Neural progenitor cell (in vitro differentiated cells): ENCODE measurements at regions not wholly inside any gene's neighbourhood (a gene's known extent, or its start where the extent isn't known, plus 50 kb on each side); places are given as distances from the start of the nearest gene placed in this dataset.

Experiments used
- DNase-seq: peaks from one replicate; pipeline ENCODE4 v3.0.0-alpha.2; 2016; ENCODE audit warnings: low spot score
- H2AFZ ChIP-seq: fragments of 200-600 bp; sonication (generic); replicated peaks from 2 replicates; pipeline ENCODE4 v1.6.1; 2016; ENCODE audit warnings: antibody characterized with exemption
- H3F3A ChIP-seq: fragments of 200-600 bp; sonication (generic); 2 replicates; pipeline ENCODE4 v1.6.1; 2016; ENCODE audit warnings: antibody characterized with exemption, low read depth
- H3K27ac ChIP-seq: fragments of 200-600 bp; sonication (generic); 2 replicates; pipeline ENCODE4 v1.5.1; 2016; ENCODE audit warnings: mild to moderate bottlenecking
- H3K27me3 ChIP-seq: fragments of 200-600 bp; sonication (generic); 2 replicates; pipeline ENCODE4 v1.6.1; 2016; ENCODE audit warnings: mild to moderate bottlenecking, moderate library complexity
- H3K36me3 ChIP-seq: fragments of 200-600 bp; sonication (generic); 2 replicates; pipeline ENCODE4 v1.5.1; 2016
- H3K4me1 ChIP-seq: fragments of 200-600 bp; sonication (generic); 2 replicates; pipeline ENCODE4 v1.6.1; 2016; ENCODE audit warnings: mixed run types
- H3K4me2 ChIP-seq: fragments of 200-600 bp; sonication (generic); 2 replicates; pipeline ENCODE4 v1.6.1; 2016
- H3K4me3 ChIP-seq: fragments of 200-600 bp; sonication (generic); 2 replicates; pipeline ENCODE4 v1.5.1; 2016
- H3K79me2 ChIP-seq: fragments of 200-600 bp; sonication (generic); 2 replicates; pipeline ENCODE4 v1.6.1; 2016; ENCODE audit warnings: low read depth
- H3K9ac ChIP-seq: fragments of 200-600 bp; sonication (generic); 2 replicates; pipeline ENCODE4 v1.6.1; 2016
- H3K9me3 ChIP-seq: fragments of 200-600 bp; sonication (generic); 2 replicates; pipeline ENCODE4 v1.5.1; 2016; ENCODE audit warnings: low read depth
- H4K20me1 ChIP-seq: fragments of 200-600 bp; sonication (generic); 2 replicates; pipeline ENCODE4 v1.6.1; 2016; ENCODE audit warnings: low read depth
- H3K27ac Mint-ChIP-seq: 3 replicates; pipeline ENCODE4 v1.8.0; 2021; ENCODE audit warnings: mixed read lengths
- H3K27me3 Mint-ChIP-seq: 2 replicates; pipeline ENCODE4 v1.8.0; 2022; ENCODE audit warnings: low read depth, mild to moderate bottlenecking, inconsistent platforms, moderate library complexity, mixed read lengths; ENCODE audit not compliant: insufficient read depth
- H3K36me3 Mint-ChIP-seq: 3 replicates; pipeline ENCODE4 v1.8.0; 2021; ENCODE audit warnings: mixed read lengths
- H3K4me1 Mint-ChIP-seq: 3 replicates; pipeline ENCODE4 v1.8.0; 2021; ENCODE audit warnings: mixed read lengths
- H3K4me3 Mint-ChIP-seq: 3 replicates; pipeline ENCODE4 v1.8.0; 2021; ENCODE audit warnings: mild to moderate bottlenecking, moderate library complexity, mixed read lengths
- H3K9me3 Mint-ChIP-seq: 3 replicates; pipeline ENCODE4 v1.8.0; 2020; ENCODE audit warnings: mixed read lengths
- EZH2 ChIP-seq: fragments of 200-600 bp; sonication (generic); IDR thresholded peaks from 2 replicates; pipeline ENCODE4 v1.6.1; 2017; ENCODE audit warnings: antibody characterized with exemption, mild to moderate bottlenecking, moderate library complexity
- EZH2phosphoT487 ChIP-seq: fragments of 200-600 bp; sonication (generic); IDR thresholded peaks from 2 replicates; pipeline ENCODE4 v1.6.1; 2017; ENCODE audit warnings: antibody characterized with exemption
- TF ChIP-seq, protein P1 (sequence below): fragments of 200-600 bp; sonication (generic); IDR thresholded peaks from 2 replicates; pipeline ENCODE4 v1.5.1; 2017; ENCODE audit warnings: antibody characterized with exemption, mild to moderate bottlenecking

DNA sequence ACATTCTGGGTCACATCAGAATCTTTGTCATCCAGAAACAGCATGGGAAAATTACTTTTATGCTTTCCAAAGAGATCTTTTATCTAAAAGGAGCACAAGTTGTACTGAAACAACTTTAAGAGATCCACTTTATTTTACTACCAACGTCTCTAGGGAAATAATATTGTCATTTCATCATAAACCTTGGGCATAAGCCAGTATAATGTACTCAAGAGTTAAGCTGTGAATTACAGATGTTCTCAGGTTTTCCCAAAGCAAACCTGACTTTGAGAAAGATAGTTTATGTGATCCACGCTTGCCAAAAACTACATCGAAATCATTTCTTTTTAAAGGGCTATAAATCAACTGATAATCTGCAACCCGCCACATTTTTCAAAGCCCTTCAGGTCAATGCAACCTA, 124.1 kb upstream of the CRBN start:
- Histone ChIP-seq H4K20me1 (no peaks in the 10 kb centered on the region), H3K36me3 (no peaks in the 10 kb centered on the region), H3F3A (no peaks in the 10 kb centered on the region), H3K4me2 (no peak overlapping the region), H3K27me3 (no peaks in the 10 kb centered on the region), H2AFZ (no peak overlapping the region), H3K4me3 (no peak overlapping the region), H3K27ac (no peak overlapping the region), H3K9ac (no peak overlapping the region), H3K4me1 (no peaks in the 10 kb centered on the region), H3K9me3 (no peaks in the 10 kb centered on the region), H3K79me2 (no peaks in the 10 kb centered on the region)
- Mint-ChIP-seq H3K27ac (no peak overlapping the region), H3K27me3 (no peaks in the 10 kb centered on the region), H3K4me3 (no peak overlapping the region), H3K9me3 (no peaks in the 10 kb centered on the region), H3K4me1 (peaks cover 7% of the 10 kb centered on the region), H3K36me3 (no peaks in the 10 kb centered on the region)
- no peak for DNase-seq
- no peak for TF ChIP-seq EZH2phosphoT487
- no peak for TF ChIP-seq EZH2
- TF ChIP-seq, protein P1, sequence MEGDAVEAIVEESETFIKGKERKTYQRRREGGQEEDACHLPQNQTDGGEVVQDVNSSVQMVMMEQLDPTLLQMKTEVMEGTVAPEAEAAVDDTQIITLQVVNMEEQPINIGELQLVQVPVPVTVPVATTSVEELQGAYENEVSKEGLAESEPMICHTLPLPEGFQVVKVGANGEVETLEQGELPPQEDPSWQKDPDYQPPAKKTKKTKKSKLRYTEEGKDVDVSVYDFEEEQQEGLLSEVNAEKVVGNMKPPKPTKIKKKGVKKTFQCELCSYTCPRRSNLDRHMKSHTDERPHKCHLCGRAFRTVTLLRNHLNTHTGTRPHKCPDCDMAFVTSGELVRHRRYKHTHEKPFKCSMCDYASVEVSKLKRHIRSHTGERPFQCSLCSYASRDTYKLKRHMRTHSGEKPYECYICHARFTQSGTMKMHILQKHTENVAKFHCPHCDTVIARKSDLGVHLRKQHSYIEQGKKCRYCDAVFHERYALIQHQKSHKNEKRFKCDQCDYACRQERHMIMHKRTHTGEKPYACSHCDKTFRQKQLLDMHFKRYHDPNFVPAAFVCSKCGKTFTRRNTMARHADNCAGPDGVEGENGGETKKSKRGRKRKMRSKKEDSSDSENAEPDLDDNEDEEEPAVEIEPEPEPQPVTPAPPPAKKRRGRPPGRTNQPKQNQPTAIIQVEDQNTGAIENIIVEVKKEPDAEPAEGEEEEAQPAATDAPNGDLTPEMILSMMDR: no peak

DNA sequence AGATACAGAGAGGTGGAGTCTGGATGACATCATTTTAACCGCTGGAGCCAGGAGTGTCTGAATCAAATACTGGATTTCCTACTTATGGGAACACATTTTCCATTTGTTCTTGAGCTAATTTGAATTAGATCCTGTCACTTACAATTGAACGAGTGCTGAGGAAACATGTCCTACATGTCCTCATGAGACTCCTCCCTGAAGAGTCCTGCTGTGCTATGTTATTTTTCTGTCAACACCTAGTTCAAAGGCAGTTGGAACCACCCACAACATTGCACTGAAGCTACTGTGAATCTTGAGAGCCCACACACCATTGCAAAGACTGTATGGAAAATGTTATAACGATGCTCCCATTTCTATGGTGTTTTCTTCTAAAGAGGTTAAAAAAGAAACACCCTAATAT, 123.5 kb upstream of the CRBN start:
- no peaks in the 10 kb centered on the region for H3K36me3 ChIP-seq
- TF ChIP-seq, protein P1: no peak
- TF ChIP-seq EZH2phosphoT487 (no peak), EZH2 (no peak)
- no peaks in the 10 kb centered on the region for H3K4me1 ChIP-seq
- no peak overlapping the region for H3K9ac ChIP-seq
- H3K79me2 ChIP-seq: no peaks in the 10 kb centered on the region
- Mint-ChIP-seq H3K4me3 (no peak overlapping the region), H3K36me3 (no peaks in the 10 kb centered on the region), H3K4me1 (peaks cover 7% of the 10 kb centered on the region), H3K9me3 (no peaks in the 10 kb centered on the region), H3K27ac (no peak overlapping the region), H3K27me3 (no peaks in the 10 kb centered on the region)
- no peak overlapping the region for H3K27ac ChIP-seq
- H2AFZ ChIP-seq: no peak overlapping the region
- no peak for DNase-seq
- H3F3A ChIP-seq: no peaks in the 10 kb centered on the region
- no peaks in the 10 kb centered on the region for H3K9me3 ChIP-seq
- no peaks in the 10 kb centered on the region for H4K20me1 ChIP-seq
- H3K4me3 ChIP-seq: no peak overlapping the region
- H3K4me2 ChIP-seq: no peak overlapping the region
- no peaks in the 10 kb centered on the region for H3K27me3 ChIP-seq

DNA sequence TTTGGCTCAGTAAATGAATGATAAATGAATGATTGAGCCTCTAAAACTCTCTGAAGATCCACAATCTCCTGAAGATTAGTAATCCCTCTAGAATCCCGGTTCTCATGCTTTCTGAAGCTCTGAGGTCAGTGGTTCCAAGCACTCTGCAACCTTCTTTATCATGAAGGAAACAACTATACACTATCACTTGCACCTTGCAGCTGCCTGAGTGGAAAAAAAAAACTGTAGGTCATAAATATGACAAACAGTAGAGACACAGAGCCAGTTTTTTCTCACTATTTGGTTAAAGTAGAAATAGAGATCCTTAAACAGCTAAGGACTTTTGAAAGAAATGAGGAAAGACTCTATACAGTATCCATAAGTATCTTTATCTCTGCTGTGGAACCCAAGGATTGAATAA, 122.0 kb upstream of the CRBN start:
- H3K27ac Mint-ChIP-seq: no peak overlapping the region
- TF ChIP-seq EZH2phosphoT487 (no peak), EZH2 (no peak)
- TF ChIP-seq, protein P1: no peak
- Histone ChIP-seq H3K27ac (no peak overlapping the region), H3K4me1 (no peaks in the 10 kb centered on the region), H3F3A (no peaks in the 10 kb centered on the region), H4K20me1 (no peaks in the 10 kb centered on the region), H3K4me2 (no peak overlapping the region), H3K9me3 (no peaks in the 10 kb centered on the region), H3K27me3 (no peaks in the 10 kb centered on the region), H3K9ac (no peak overlapping the region), H3K4me3 (no peak overlapping the region), H2AFZ (no peak overlapping the region), H3K36me3 (no peaks in the 10 kb centered on the region), H3K79me2 (no peaks in the 10 kb centered on the region)
- no peaks in the 10 kb centered on the region for H3K27me3 Mint-ChIP-seq
- peaks cover 16% of the 10 kb centered on the region for H3K4me1 Mint-ChIP-seq
- H3K36me3 Mint-ChIP-seq: no peaks in the 10 kb centered on the region
- DNase-seq: no peak
- no peak overlapping the region for H3K4me3 Mint-ChIP-seq
- no peaks in the 10 kb centered on the region for H3K9me3 Mint-ChIP-seq

DNA sequence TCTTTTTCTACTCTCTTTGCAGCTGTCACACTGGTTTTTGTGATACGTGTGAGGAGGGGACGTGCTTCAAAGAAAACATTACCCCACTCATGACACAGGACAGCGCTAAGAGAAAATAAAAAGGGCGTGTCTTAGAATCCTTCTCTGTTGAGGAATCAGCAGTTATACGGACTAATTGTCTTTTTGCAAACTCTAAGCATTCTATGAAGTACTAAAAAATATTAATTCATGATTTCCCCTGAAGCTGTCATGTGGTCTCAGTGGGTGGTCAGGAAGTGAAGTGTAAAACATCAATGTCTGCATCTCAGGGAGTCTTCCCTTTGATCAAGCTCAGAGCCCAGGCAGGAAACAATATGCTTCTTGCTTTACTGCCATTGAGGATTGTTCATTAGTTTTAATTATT, 117.5 kb upstream of the CRBN start:
- Histone ChIP-seq H3K27ac (no peak overlapping the region), H4K20me1 (no peaks in the 10 kb centered on the region), H2AFZ (no peak overlapping the region), H3K4me2 (no peak overlapping the region), H3K4me3 (no peak overlapping the region), H3K9ac (no peak overlapping the region), H3K36me3 (no peaks in the 10 kb centered on the region), H3K9me3 (no peaks in the 10 kb centered on the region), H3F3A (no peaks in the 10 kb centered on the region), H3K4me1 (no peaks in the 10 kb centered on the region), H3K79me2 (no peaks in the 10 kb centered on the region), H3K27me3 (no peaks in the 10 kb centered on the region)
- peaks cover 1% of the 10 kb centered on the region for H3K36me3 Mint-ChIP-seq
- DNase-seq: no peak
- peaks cover 16% of the 10 kb centered on the region for H3K4me1 Mint-ChIP-seq
- H3K4me3 Mint-ChIP-seq: no peak overlapping the region
- peaks cover 13% of the 10 kb centered on the region for H3K9me3 Mint-ChIP-seq
- TF ChIP-seq EZH2phosphoT487 (no peak), EZH2 (no peak)
- TF ChIP-seq, protein P1: no peak
- H3K27me3 Mint-ChIP-seq: no peaks in the 10 kb centered on the region
- H3K27ac Mint-ChIP-seq: no peak overlapping the region
